ENCODE measurements at regions not wholly inside any gene's neighbourhood (a gene's known extent, or its start where the extent isn't known, plus 50 kb on each side); places are given as distances from the start of the nearest gene placed in this dataset.

DNA sequence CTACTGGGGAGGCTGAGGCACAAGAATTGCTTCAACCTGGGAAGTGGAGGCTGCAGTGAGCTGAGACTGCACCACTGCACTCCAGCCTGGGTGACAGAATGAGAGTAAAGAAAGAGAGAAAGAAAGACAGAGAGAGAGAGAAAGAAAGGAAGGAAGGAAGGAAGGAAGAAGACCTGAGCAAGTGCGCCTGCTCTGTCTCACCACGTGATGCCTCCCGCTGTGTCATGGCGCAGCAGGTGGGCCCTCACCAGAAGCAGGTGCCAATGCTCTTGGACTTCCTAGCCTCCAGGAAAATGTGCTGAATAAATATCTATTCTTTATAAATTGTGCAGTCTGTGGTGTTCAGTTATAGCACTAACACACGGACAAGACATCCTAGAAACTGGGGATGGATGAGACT, 270.0 kb downstream of the CYP26B1 start:
- TF ChIP-seq, protein P1, sequence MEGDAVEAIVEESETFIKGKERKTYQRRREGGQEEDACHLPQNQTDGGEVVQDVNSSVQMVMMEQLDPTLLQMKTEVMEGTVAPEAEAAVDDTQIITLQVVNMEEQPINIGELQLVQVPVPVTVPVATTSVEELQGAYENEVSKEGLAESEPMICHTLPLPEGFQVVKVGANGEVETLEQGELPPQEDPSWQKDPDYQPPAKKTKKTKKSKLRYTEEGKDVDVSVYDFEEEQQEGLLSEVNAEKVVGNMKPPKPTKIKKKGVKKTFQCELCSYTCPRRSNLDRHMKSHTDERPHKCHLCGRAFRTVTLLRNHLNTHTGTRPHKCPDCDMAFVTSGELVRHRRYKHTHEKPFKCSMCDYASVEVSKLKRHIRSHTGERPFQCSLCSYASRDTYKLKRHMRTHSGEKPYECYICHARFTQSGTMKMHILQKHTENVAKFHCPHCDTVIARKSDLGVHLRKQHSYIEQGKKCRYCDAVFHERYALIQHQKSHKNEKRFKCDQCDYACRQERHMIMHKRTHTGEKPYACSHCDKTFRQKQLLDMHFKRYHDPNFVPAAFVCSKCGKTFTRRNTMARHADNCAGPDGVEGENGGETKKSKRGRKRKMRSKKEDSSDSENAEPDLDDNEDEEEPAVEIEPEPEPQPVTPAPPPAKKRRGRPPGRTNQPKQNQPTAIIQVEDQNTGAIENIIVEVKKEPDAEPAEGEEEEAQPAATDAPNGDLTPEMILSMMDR (IDR thresholded peaks at IDR 0.05; ENCODE audit: insufficient read depth, low read length, poor library complexity, severe bottlenecking): no peak
- no peak for TF ChIP-seq EZH2phosphoT487 (conservative IDR thresholded peaks at IDR 0.05; ENCODE audit: low read length)
